GM12864 (cell line): ENCODE measurements at regions not wholly inside any gene's neighbourhood (a gene's known extent, or its start where the extent isn't known, plus 50 kb on each side); places are given as distances from the start of the nearest gene placed in this dataset.

Experiments used
- DNase-seq: peaks from one replicate; pipeline ENCODE4 v3.0.0-alpha.2; 2011; ENCODE audit warnings: low read depth
- H3K4me3 ChIP-seq: 2 replicates; pipeline ENCODE4 v1.5.1; 2011; ENCODE audit warnings: mild to moderate bottlenecking, low read depth, low read length, control low read depth
- TF ChIP-seq, protein P1 (sequence below): IDR thresholded peaks from 2 replicates; pipeline ENCODE4 v1.5.1; 2011; ENCODE audit warnings: low read depth, mild to moderate bottlenecking, moderate library complexity, low read length, control low read depth, inconsistent platforms; ENCODE audit errors: missing control alignments

DNA sequence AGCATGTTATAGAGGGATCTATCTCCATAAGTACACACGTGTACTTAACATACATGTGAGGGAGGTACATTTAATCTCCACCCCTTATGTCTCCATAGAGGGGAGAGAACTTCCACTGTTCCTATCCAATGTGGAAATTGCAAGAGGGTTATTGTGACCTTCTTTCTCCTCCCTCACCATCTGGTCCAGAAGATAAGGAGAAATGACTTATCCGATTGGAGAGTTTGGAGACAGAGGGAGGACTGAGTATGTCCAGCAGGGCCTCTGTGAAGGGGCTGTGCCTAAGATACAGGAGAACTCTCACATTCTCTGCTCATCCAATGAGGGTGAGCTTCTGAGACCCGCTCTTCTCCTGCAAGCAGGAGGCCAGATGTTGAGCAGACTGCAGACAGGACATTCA is 113.1 kb downstream of the QDPR start:
- no peak for DNase-seq
- TF ChIP-seq, protein P1, sequence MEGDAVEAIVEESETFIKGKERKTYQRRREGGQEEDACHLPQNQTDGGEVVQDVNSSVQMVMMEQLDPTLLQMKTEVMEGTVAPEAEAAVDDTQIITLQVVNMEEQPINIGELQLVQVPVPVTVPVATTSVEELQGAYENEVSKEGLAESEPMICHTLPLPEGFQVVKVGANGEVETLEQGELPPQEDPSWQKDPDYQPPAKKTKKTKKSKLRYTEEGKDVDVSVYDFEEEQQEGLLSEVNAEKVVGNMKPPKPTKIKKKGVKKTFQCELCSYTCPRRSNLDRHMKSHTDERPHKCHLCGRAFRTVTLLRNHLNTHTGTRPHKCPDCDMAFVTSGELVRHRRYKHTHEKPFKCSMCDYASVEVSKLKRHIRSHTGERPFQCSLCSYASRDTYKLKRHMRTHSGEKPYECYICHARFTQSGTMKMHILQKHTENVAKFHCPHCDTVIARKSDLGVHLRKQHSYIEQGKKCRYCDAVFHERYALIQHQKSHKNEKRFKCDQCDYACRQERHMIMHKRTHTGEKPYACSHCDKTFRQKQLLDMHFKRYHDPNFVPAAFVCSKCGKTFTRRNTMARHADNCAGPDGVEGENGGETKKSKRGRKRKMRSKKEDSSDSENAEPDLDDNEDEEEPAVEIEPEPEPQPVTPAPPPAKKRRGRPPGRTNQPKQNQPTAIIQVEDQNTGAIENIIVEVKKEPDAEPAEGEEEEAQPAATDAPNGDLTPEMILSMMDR: no peak
- H3K4me3 ChIP-seq: no peak overlapping the region

DNA sequence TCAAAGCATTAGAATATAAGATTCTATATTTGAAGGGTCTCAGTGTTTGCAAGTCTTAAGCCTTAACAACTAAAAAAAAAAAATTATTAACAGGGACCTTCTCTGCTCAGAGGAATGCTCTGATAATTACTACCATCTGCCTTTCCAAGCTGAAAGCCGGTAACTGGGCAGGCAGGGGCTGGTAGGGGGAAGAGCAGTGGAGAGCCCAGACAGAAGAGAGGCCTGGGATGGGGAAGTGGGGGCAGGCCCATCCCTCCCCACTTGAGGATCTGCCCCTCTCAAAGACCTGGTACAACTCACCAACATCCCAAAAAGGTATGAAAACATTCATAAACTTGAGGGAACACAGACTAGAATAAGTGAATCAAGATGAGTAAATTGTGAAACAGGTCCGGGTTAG is 113.9 kb downstream of the QDPR start:
- DNase-seq: no peak
- TF ChIP-seq, protein P1: no peak

DNA sequence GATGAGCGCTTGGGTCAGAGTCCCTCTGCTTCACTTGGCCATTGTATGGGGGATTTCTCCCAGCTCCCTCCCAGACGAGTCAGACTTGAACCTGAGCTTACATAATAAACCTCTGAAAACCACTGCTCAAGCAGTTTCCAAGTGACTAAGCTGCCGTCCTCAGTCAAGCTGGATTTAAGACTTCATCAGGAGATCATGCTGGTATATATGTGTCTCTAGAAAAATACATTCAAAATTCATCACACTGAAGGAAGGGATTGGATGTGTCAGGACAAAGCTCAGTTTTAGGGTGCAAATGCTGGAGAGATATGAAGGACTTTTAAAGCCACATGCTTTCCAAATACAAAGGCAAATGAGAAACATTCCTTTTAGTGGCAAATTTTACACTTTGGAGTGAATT is 114.3 kb downstream of the QDPR start:
- DNase-seq: no peak
- TF ChIP-seq, protein P1: no peak
- H3K4me3 ChIP-seq: no peak overlapping the region

More for the DNA sequence above, 113.9 kb downstream of the QDPR start:
- H3K4me3 ChIP-seq: no peak overlapping the region

DNA sequence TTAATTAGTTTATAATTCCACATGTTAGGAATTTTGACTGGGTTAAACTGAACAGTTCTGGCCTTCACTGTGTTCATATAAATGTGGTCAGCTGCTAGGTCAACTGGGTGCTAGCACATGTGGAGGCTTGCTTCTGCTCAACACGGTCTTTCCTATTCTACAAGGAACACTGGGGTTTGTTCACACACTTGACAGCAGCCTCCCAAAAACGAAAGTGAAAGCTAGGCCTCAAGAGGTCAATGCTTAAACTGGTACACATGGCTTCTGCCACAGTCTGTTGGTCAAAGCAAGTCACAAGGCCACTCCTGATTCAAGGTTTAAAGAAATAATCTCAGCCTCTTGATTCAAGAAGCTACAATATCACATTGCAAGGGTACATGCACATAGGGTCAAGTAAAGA is 126.5 kb downstream of the QDPR start:
- TF ChIP-seq, protein P1: no peak
- no peak overlapping the region for H3K4me3 ChIP-seq
- DNase-seq: peak; percentile 29

DNA sequence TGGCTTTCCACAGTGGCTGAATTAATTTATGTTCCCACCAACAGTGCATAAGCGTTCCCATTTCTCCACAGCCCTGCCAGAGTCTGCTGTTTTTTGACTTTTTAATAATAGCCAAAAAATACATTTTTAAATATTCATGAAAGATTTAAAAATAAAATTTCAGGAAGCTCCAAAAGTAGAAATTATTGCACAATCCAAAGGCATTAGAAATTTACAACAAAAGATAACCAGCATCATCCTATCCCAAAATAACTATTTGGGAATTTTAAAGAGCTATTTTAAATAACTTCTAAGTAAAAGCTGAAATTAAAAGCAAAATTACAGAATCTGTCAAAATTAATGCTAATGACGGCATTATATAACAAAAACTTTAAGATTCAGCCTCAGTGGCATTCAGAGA is 131.5 kb downstream of the QDPR start:
- no peak for DNase-seq
- H3K4me3 ChIP-seq: no peak overlapping the region
- TF ChIP-seq, protein P1: no peak

DNA sequence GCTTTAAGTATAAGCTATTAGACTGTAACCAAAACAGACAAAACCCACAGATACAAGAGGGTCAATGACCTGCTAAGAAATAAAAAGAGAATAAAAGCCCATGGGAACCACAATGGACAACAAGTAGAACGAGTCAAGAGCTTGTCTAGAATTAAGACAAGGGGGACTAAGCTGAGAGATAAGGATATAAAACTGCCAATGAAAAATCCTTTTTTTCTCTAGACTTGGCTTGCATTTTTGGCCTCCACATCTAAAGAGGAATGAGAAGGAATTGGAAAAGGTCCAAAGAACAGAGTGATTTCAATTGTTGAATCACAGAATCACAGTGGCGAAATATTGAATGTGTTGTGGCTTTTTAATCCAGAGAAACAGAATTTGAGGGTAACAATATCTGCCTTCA is 135.7 kb downstream of the QDPR start:
- TF ChIP-seq, protein P1: no peak
- DNase-seq: no peak

DNA sequence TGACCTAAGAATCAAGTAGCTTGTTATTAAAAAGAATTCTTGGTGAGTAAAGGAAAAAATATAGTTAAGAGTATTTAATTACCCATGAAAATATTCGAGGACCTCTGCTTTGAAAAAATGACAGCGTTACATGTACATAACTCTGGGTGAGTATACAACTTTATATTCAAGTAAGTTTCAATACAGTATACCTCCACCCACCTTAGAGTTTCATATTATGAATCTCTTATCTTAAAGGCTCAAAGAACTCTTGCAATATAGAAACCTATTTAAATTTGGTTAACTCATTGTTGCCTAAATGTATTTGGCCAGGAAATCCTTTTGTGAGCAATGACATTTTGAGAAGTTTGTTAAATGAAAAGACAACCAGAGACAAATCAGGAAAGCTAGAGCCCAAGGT is 138.2 kb downstream of the QDPR start:
- TF ChIP-seq, protein P1: no peak
- DNase-seq: no peak
- no peak overlapping the region for H3K4me3 ChIP-seq

More for the DNA sequence above, 135.7 kb downstream of the QDPR start:
- no peak overlapping the region for H3K4me3 ChIP-seq
